D721Med (cell line): ENCODE measurements at regions not wholly inside any gene's neighbourhood (a gene's known extent, or its start where the extent isn't known, plus 50 kb on each side); places are given as distances from the start of the nearest gene placed in this dataset.

Source experiments
- DNase-seq: peaks from one replicate; pipeline ENCODE4 v3.0.0; 2011; ENCODE audit warnings: low spot score; ENCODE audit not compliant: insufficient read length
- FAIRE-seq: peaks from 2 replicates; lab custom pipeline; 2011; peaks lifted over from hg19 to GRCh38; lab: Jason Lieb, UNC
- TF ChIP-seq, protein P1 (sequence below): IDR thresholded peaks from 2 replicates; pipeline ENCODE4 v1.5.1; 2012; ENCODE audit warnings: mild to moderate bottlenecking, control low read depth; ENCODE audit not compliant: insufficient read depth; ENCODE audit errors: missing control alignments

DNA sequence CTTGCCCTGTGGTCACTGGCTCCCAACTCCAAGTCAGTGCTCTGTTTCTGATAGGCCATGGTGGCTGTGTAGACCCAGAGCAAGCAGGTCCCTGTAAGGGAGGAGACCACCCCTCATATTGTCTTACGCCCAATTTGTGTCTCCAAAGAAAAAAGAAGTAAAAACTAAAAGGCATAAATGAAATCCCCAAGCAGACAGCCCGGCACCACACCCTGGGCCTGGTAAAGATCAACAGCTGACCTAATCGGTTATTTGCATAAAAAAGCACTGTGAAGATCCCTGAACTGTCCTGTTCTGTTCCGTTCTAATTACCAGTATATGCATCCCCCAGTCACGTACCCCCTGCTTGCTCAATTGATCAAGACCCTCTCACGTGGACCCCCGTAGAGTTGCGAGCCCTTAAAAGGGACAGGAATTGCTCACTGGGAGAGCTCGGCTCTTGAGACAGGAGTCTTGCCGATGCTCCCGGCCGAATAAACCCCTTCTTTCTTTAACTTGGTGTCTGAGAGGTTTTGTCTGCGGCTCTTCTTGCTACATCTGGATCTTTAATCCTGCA, 364.1 kb upstream of the HS6ST1 start:
- FAIRE-seq: no peak
- DNase-seq: no peak
- TF ChIP-seq, protein P1, sequence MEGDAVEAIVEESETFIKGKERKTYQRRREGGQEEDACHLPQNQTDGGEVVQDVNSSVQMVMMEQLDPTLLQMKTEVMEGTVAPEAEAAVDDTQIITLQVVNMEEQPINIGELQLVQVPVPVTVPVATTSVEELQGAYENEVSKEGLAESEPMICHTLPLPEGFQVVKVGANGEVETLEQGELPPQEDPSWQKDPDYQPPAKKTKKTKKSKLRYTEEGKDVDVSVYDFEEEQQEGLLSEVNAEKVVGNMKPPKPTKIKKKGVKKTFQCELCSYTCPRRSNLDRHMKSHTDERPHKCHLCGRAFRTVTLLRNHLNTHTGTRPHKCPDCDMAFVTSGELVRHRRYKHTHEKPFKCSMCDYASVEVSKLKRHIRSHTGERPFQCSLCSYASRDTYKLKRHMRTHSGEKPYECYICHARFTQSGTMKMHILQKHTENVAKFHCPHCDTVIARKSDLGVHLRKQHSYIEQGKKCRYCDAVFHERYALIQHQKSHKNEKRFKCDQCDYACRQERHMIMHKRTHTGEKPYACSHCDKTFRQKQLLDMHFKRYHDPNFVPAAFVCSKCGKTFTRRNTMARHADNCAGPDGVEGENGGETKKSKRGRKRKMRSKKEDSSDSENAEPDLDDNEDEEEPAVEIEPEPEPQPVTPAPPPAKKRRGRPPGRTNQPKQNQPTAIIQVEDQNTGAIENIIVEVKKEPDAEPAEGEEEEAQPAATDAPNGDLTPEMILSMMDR: no peak

DNA sequence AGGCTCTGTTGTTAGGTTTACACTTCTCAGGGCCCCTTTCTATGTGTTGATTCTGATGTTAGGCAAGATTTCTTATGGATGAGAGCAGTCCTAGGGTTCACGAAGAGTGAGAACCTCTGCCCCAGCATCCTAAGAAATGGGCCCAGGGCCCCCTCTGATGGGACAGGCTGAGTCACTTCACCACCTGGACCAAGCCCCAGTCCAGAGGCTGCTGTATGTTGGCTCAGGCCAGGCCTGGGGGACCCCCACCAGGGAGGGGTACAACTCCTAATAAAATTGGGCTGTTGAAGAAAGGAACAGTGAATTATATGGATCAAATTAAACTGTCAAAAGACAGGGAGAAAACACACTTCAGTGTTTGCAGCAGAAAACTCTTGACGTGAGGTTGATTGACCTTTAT, 365.9 kb upstream of the HS6ST1 start:
- TF ChIP-seq, protein P1: no peak
- DNase-seq: no peak
- no peak for FAIRE-seq

DNA sequence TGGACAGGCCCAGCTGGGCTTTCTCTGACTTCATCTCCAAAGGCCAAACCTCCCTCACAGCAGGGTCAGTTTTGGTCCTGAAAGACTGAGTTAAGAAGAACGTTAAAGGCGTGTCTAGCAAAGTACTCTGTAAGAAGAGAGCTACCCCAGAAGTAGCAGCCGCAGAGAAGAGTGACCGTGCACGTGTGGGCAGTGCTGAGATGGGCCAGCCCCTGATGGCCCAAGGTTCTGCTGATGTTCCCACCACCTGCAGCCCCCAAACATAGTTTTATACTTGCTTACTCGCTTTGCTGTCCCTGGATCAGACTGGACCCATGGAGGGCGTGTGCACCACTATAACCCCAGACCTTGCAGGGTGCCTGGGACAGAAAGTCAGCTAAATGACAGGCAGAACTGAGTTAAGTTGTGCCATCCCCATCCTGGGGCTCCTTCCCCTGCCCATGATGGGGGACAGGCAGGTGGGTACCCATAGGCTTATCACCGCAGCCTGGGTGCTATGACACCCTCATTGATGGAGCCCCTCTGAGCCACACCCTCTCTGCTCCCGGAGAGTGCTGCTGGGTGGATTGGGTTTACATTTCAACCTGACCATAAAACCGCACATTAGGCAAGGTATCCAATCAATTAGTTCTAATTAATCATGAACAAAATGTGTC, 367.3 kb upstream of the HS6ST1 start:
- no peak for FAIRE-seq
- no peak for DNase-seq
- TF ChIP-seq, protein P1: no peak

DNA sequence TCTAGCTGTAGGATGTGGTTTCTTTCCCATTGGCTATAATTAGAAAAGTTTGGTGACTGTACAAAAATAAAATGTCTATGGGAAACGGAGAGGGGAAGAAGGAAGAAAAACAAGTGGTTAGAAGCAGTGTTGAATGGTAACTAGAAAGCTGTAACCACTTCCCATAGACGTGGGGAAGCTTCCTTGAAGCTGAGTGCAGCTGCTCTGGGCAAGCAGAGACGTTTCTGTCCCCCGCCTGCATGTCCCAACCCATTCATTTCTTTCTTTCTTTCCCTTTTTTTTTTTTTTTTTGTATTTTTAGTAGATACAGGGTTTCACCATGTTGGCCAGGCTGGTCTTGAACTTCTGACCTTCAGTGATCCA, 367.8 kb upstream of the HS6ST1 start:
- TF ChIP-seq, protein P1: no peak
- FAIRE-seq (no peak), DNase-seq (no peak)

DNA sequence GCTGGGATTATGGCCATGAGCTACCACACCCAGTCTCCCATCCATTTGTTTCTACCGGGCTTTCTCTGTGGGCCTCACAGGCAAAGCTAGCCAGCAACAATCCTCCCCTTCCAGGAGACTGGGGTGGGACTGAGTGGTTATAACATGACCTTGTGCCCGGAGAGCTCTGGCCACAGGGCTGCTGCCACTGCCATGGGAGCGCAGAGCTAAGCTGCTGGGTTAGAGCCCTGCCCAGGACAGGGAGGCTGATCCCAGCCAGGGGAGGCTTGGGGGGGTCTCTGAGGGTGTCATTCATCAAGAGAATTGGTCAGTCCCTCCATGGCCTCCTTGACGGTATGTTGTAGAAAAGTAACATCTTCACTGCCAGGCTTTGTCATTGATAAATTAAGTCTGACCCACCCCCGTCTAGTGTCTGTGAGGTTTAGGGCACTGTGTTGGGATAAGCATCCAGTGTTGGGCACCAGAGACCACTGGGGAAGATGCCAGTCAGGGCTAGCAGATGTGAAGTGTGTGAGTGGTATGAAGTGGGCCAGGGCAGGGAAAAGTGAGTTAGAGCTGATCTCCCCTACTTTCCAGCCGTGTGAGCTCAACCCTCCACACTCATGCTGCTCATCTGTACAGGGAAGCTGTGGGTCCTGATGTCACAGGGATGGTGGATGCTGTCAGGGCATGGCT, 368.4 kb upstream of the HS6ST1 start:
- TF ChIP-seq, protein P1: no peak
- no peak for DNase-seq
- FAIRE-seq: no peak

DNA sequence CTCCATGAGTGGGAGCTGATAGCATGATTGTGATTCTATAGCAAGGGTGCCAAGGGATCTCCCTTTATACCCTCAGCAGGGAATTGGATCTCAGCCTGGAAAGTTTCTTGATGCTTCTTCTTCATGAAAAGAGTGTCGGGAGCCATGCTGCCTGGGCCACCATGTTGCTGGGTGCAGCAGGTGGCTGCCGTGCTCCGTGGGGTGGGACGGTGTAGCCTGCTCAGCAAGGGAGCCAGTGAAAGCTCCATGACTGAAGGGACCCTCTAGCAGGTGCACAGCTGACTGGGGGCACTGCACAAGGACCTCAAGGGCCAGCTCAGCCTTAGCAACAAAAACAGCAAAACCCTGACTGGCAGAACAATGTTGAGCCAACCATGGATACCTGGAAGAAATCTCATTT, 368.9 kb upstream of the HS6ST1 start:
- FAIRE-seq (no peak), DNase-seq (no peak)
- TF ChIP-seq, protein P1: no peak

DNA sequence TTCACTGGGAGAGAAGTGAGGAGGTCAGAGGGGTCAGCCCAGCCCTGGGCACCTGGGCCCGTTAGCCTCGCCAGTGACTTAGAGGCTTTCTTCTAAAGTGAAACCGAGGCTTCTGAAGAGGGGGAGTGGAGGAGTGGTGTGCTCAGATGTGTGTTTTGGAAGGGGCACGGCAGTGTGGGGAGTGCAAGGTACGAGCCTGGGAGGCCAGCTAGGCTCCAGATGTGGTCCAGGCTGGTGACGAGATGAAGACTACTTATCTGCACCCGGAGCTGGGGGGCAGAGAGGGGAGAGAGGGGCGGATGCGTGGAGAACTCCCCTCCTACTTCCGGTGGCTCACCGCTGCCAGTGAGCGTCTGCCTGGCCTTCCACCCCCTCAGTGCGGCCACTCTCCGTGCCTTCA, 371.3 kb upstream of the HS6ST1 start:
- TF ChIP-seq, protein P1: no peak
- FAIRE-seq (no peak), DNase-seq (no peak)
